Spleen (tissue), 7 donors: ENCODE measurements at regions not wholly inside any gene's neighbourhood (a gene's known extent, or its start where the extent isn't known, plus 50 kb on each side); places are given as distances from the start of the nearest gene placed in this dataset.

Experiments used
- POLR2A ChIP-seq, 3 donors: fragments of 450-650 bp; IDR thresholded peaks; one replicate each; pipeline ENCODE4 v1.5.1; 2017; ENCODE audit warnings: antibody characterized with exemption in 3 of 3, mild to moderate bottlenecking in 1 of 3
- POLR2AphosphoS5 ChIP-seq, 3 donors: sonication (generic); formaldehyde crosslinking; IDR thresholded peaks; one replicate each; pipeline ENCODE4 v1.5.1; 2017; ENCODE audit warnings: antibody characterized with exemption in 3 of 3
- TF ChIP-seq, protein P1 (sequence below), 11 experiments: fragments of 200-600 bp in 7 of 11; fragments of 450-650 bp in 4 of 11; sonication (generic) in 4 of 11; IDR thresholded peaks in 8 of 11; conservative IDR thresholded peaks in 3 of 11; 1 replicate in 7 of 11; 2 replicates in 4 of 11; pipeline versions ENCODE4 v1.4.0 to v1.8.0; 2016 to 2021; ENCODE audit warnings: antibody characterized with exemption in 11 of 11, inconsistent platforms in 4 of 11, mild to moderate bottlenecking in 1 of 11
- donor health status: DM: no; HTN: no; CAD: no; lungs with moderate emphysema.
- donor health status: DM: no; HTN: no; CAD: no.
- donor health status: DM: no; HTN: no; CAD: no.

DNA sequence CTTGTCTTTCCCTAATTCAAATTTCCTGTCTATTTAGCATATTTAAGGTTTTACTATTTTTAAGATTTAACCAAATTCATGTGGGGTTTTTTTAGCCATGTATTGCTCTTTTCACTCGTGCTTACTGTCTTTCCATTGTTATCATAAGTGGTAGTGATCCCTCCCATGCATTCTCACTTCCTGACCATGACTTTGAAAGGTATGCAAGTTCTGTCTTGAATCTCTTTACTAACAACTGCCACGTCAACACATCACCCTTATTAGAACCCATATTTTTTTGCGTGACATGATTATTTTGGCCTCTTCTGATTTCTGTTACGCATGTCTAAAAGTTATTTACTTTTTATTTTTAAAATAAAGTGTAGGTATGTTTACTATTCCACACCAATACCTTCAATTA, 94.7 kb upstream of the CDH6 start:
- TF ChIP-seq, protein P1, sequence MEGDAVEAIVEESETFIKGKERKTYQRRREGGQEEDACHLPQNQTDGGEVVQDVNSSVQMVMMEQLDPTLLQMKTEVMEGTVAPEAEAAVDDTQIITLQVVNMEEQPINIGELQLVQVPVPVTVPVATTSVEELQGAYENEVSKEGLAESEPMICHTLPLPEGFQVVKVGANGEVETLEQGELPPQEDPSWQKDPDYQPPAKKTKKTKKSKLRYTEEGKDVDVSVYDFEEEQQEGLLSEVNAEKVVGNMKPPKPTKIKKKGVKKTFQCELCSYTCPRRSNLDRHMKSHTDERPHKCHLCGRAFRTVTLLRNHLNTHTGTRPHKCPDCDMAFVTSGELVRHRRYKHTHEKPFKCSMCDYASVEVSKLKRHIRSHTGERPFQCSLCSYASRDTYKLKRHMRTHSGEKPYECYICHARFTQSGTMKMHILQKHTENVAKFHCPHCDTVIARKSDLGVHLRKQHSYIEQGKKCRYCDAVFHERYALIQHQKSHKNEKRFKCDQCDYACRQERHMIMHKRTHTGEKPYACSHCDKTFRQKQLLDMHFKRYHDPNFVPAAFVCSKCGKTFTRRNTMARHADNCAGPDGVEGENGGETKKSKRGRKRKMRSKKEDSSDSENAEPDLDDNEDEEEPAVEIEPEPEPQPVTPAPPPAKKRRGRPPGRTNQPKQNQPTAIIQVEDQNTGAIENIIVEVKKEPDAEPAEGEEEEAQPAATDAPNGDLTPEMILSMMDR (IDR thresholded peaks at IDR 0.05 in 8 of 11, conservative IDR thresholded peaks at IDR 0.05 in 3 of 11), result no peak
- TF ChIP-seq POLR2A (IDR thresholded peaks at IDR 0.05) (no peak), POLR2AphosphoS5 (IDR thresholded peaks at IDR 0.05) (no peak)
